IMR-90 (cell line): ENCODE measurements at regions not wholly inside any gene's neighbourhood (a gene's known extent, or its start where the extent isn't known, plus 50 kb on each side); places are given as distances from the start of the nearest gene placed in this dataset.

Experiments
- ATAC-seq: fragments of 200-7000 bp; cut with Tn5 transposase; 2 replicates; pipeline ENCODE4 v1.9.1; 2020; ENCODE audit warnings: low read depth, mild to moderate bottlenecking, moderate library complexity
- BruUV-seq: library from RNA; stranded (reverse); fragments of 400-500 nt; replicated peaks from 2 replicates; lab custom pipeline; 2021; lab: Mats Ljungman, UMichigan
- CTCF ChIA-PET: fragments of 300-600 bp; formaldehyde crosslinking; extraction: SDS; loops from one replicate; lab custom pipeline; 2021; ENCODE audit warnings: antibody characterized with exemption; lab: Yijun Ruan, JAX
- POLR2A ChIA-PET: fragments of 300-600 bp; sonication (Branson Sonifier 250); formaldehyde crosslinking; loops from one replicate; lab custom pipeline; 2022; ENCODE audit warnings: antibody characterized with exemption; ENCODE audit not compliant: unreplicated experiment; lab: Charles Lee
- DNase-seq: peaks from one replicate; pipeline ENCODE4 v3.0.0; 2013
- H2AFZ ChIP-seq: replicated peaks from 2 replicates; pipeline ENCODE3; 2013; ENCODE audit warnings: low read length, mild to moderate bottlenecking; ENCODE audit not compliant: poor library complexity
- H2AK5ac ChIP-seq: 2 replicates; pipeline ENCODE4 v1.6.1; 2013; ENCODE audit warnings: low read depth, low read length, inconsistent platforms
- H2AK9ac ChIP-seq: replicated peaks from 2 replicates; pipeline ENCODE3; 2013; ENCODE audit warnings: mild to moderate bottlenecking, low read depth, low read length, moderate library complexity; ENCODE audit not compliant: poor library complexity
- H2BK120ac ChIP-seq: 2 replicates; pipeline ENCODE4 v1.6.1; 2013; ENCODE audit warnings: low read depth, low read length, inconsistent platforms
- H2BK15ac ChIP-seq: 3 replicates; pipeline ENCODE4 v1.6.1; 2013; ENCODE audit warnings: low read depth, low read length, inconsistent platforms
- H2BK20ac ChIP-seq: 2 replicates; pipeline ENCODE4 v1.6.1; 2013; ENCODE audit warnings: low read depth, mild to moderate bottlenecking, inconsistent platforms, low read length, moderate library complexity
- H2BK5ac ChIP-seq: 2 replicates; pipeline ENCODE4 v1.6.1; 2013; ENCODE audit warnings: mild to moderate bottlenecking, low read depth, low read length, inconsistent platforms; ENCODE audit not compliant: poor library complexity, severe bottlenecking
- H3K14ac ChIP-seq: replicated peaks from 2 replicates; pipeline ENCODE4 v1.6.1; 2013; ENCODE audit warnings: low read depth, low read length, inconsistent platforms
- H3K18ac ChIP-seq: 2 replicates; pipeline ENCODE4 v1.6.1; 2013; ENCODE audit warnings: low read depth, low read length, control low read depth
- H3K23ac ChIP-seq: 2 replicates; pipeline ENCODE4 v1.6.1; 2013; ENCODE audit warnings: low read depth, low read length, inconsistent platforms
- H3K27ac ChIP-seq: 2 replicates; pipeline ENCODE4 v1.5.1; 2013; ENCODE audit warnings: mild to moderate bottlenecking, control low read depth, low read length; ENCODE audit not compliant: insufficient read depth
- H3K27me3 ChIP-seq: 2 replicates; pipeline ENCODE4 v1.6.1; 2013; ENCODE audit warnings: low read length; ENCODE audit not compliant: control insufficient read depth, insufficient read depth
- H3K36me3 ChIP-seq: 2 replicates; pipeline ENCODE4 v1.6.1; 2013; ENCODE audit warnings: low read length, mixed read lengths; ENCODE audit not compliant: control insufficient read depth, insufficient read depth
- H3K4ac ChIP-seq: 2 replicates; pipeline ENCODE4 v1.6.1; 2013; ENCODE audit warnings: low read depth, low read length, inconsistent platforms
- H3K4me1 ChIP-seq: 2 replicates; pipeline ENCODE4 v1.6.1; 2013; ENCODE audit warnings: low read length, mixed read lengths; ENCODE audit not compliant: control insufficient read depth, insufficient read depth
- H3K4me2 ChIP-seq: 2 replicates; pipeline ENCODE4 v1.6.1; 2013; ENCODE audit warnings: low read depth, mild to moderate bottlenecking, control low read depth, low read length, moderate library complexity
- H3K4me3 ChIP-seq: 2 replicates; pipeline ENCODE4 v1.5.1; 2013; ENCODE audit warnings: low read depth, mild to moderate bottlenecking, control low read depth, low read length, moderate library complexity; ENCODE audit not compliant: insufficient read depth
- H3K56ac ChIP-seq: 2 replicates; pipeline ENCODE4 v1.6.1; 2013; ENCODE audit warnings: low read length, inconsistent platforms; ENCODE audit not compliant: insufficient read depth; ENCODE audit errors: extremely low read depth
- H3K79me1 ChIP-seq, 2 experiments: 2 replicates each; pipeline ENCODE4 v1.6.1; 2013; ENCODE audit warnings: low read length in 2 of 2, inconsistent platforms in 1 of 2, low read depth in 1 of 2
- H3K9ac ChIP-seq: 2 replicates; pipeline ENCODE4 v1.6.1; 2013; ENCODE audit warnings: low read depth, low read length, control low read depth
- H3K9me1 ChIP-seq: 2 replicates; pipeline ENCODE4 v1.6.1; 2013; ENCODE audit warnings: low read length, inconsistent platforms; ENCODE audit not compliant: insufficient read depth
- H3K9me3 ChIP-seq: 2 replicates; pipeline ENCODE4 v1.6.1; 2013; ENCODE audit warnings: low read length; ENCODE audit not compliant: control insufficient read depth, insufficient read depth
- H4K20me1 ChIP-seq: 2 replicates; pipeline ENCODE4 v1.6.1; 2013; ENCODE audit warnings: low read length, inconsistent platforms; ENCODE audit not compliant: insufficient read depth
- H4K5ac ChIP-seq: 2 replicates; pipeline ENCODE4 v1.6.1; 2013; ENCODE audit warnings: mild to moderate bottlenecking, low read depth, low read length, control low read depth
- H4K8ac ChIP-seq, 2 experiments: 2 replicates each; pipeline ENCODE4 v1.6.1; 2013; ENCODE audit warnings: low read depth in 2 of 2, low read length in 2 of 2, control low read depth in 1 of 2, inconsistent platforms in 1 of 2
- H4K91ac ChIP-seq: 2 replicates; pipeline ENCODE4 v1.6.1; 2013; ENCODE audit warnings: low read depth, low read length, inconsistent platforms; ENCODE audit not compliant: insufficient read depth
- FOS ChIP-seq: fragments of 150-350 bp; IDR thresholded peaks from 2 replicates; pipeline ENCODE4 v1.6.1; 2016; ENCODE audit warnings: low read depth, low read length
- MAFK ChIP-seq: IDR thresholded peaks from 2 replicates; pipeline ENCODE4 v1.6.1; 2012; ENCODE audit warnings: low read depth, low read length, improper control_type of control experiment
- MAZ ChIP-seq: IDR thresholded peaks from 2 replicates; pipeline ENCODE4 v1.6.1; 2012; ENCODE audit warnings: low read depth, mild to moderate bottlenecking, low read length, improper control_type of control experiment, moderate library complexity, borderline replicate concordance
- MXI1 ChIP-seq: IDR thresholded peaks from 2 replicates; pipeline ENCODE4 v1.6.1; 2012; ENCODE audit warnings: low read depth, mild to moderate bottlenecking, low read length, moderate library complexity, borderline replicate concordance
- WGBS, 2 experiments: methylation state at CpG; one replicate each; pipeline versions ENCODE4 v1.1.5 to v1.1.7; 2013; ENCODE audit warnings: missing lambda C conversion rate in 2 of 2; ENCODE audit not compliant: insufficient read length in 1 of 2; ENCODE audit errors: extremely low coverage in 2 of 2; 5-methylcytosine and 5-hydroxymethylcytosine counted together
- dilution Hi-C: fragments of 300-500 bp; cut with HindIII; formaldehyde crosslinking; loops from one replicate; pipeline ENCODE4 v1.14.3; 2018; ENCODE audit warnings: low sequenced_read_pairs; ENCODE audit not compliant: unreplicated experiment
- in situ Hi-C: fragments of 300-500 bp; cut with MboI; formaldehyde crosslinking; loops from 3 replicates; pipeline ENCODE4 v1.14.3; 2019; ENCODE audit warnings: low sequenced_read_pairs, inconsistent platforms, mixed read lengths
- intact Hi-C: fragments of 100-400 bp; cut with micrococcal nuclease; formaldehyde crosslinking; loops from 2 replicates; pipeline ENCODE4 v1.10.0; 2022

GRCh38 chr20:24118034-24118433, 129.5 kb upstream of the GGTLC1 start:
- in situ Hi-C loops, result no loop called here
- no peak overlapping the region for H3K4me3 ChIP-seq
- ATAC-seq (no peak), DNase-seq (peak; percentile 15)
- intact Hi-C loops, result no loop called here
- H3K79me1 ChIP-seq, result no peaks in the 10 kb centered on the region
- H3K27me3 ChIP-seq, result no peaks in the 10 kb centered on the region
- ChIA-PET CTCF (no interaction called here), POLR2A (no interaction called here)
- no peak overlapping the region for H2BK15ac ChIP-seq
- no peak overlapping the region for H2AFZ ChIP-seq
- dilution Hi-C loops, result no loop called here
- H3K9me3 ChIP-seq, result no peaks in the 10 kb centered on the region
- H4K20me1 ChIP-seq, result no peaks in the 10 kb centered on the region; the same call in 1 of the 2 replicates
- H4K5ac ChIP-seq, result no peak overlapping the region
- no peak for TF ChIP-seq MAZ
- TF ChIP-seq MXI1, result no peak
- TF ChIP-seq FOS, result no peak
- no peak for TF ChIP-seq MAFK
- no peak overlapping the region for H2BK5ac ChIP-seq
- no peak overlapping the region for H3K4ac ChIP-seq
- no peak overlapping the region for H3K23ac ChIP-seq
- no peak overlapping the region for H4K8ac ChIP-seq
- no peak overlapping the region for H3K14ac ChIP-seq
- H3K36me3 ChIP-seq, result no peaks in the 10 kb centered on the region
- no peak overlapping the region for H4K91ac ChIP-seq
- no peak overlapping the region for H3K56ac ChIP-seq
- H3K4me1 ChIP-seq, result no peaks in the 10 kb centered on the region
- H2BK120ac ChIP-seq, result no peak overlapping the region
- H2AK5ac ChIP-seq, result no peak overlapping the region
- no TSS peak for BruUV-seq
- no peak overlapping the region for H2BK20ac ChIP-seq
- no peak overlapping the region for H3K18ac ChIP-seq
- H2AK9ac ChIP-seq, result no peak overlapping the region
- H3K27ac ChIP-seq, result no peak overlapping the region
- H3K9ac ChIP-seq, result no peak overlapping the region
- no peaks in the 10 kb centered on the region for H3K9me1 ChIP-seq
- H3K4me2 ChIP-seq, result no peak overlapping the region
- WGBS, 2 experiments, result no CpG with 5 or more reads among the region's 5 CpGs
